ENCODE measurements at regions not wholly inside any gene's neighbourhood (a gene's known extent, or its start where the extent isn't known, plus 50 kb on each side); places are given as distances from the start of the nearest gene placed in this dataset.

GRCh38 chr3:10583798-10584708 is 78.7 kb upstream of the ATP2B2 start:
- DNase-seq (ENCODE audit: low spot score) = no peak

- no peak for DNase-seq (ENCODE audit: low spot score)
These were observed 80.6 kb upstream of the ATP2B2 start for GRCh38 chr3:10585945-10586344.

- peak; percentile 25 for DNase-seq (ENCODE audit: low spot score)
These were observed 89.5 kb upstream of the ATP2B2 start for GRCh38 chr3:10594915-10595314.

GRCh38 chr3:10596746-10597448 is 91.5 kb upstream of the ATP2B2 start:
- DNase-seq (ENCODE audit: low spot score) = no peak

- no peak for DNase-seq (ENCODE audit: low spot score)
These were observed 92.3 kb upstream of the ATP2B2 start for GRCh38 chr3:10597733-10598132.

GRCh38 chr3:10599017-10599416 is 93.6 kb upstream of the ATP2B2 start:
- no peak for DNase-seq (ENCODE audit: low spot score)

- DNase-seq (ENCODE audit: low spot score) = peak; percentile 12
These were observed 94.1 kb upstream of the ATP2B2 start for GRCh38 chr3:10599444-10599843.

GRCh38 chr3:10600296-10600714 is 94.9 kb upstream of the ATP2B2 start:
- no peak for DNase-seq (ENCODE audit: low spot score)

GRCh38 chr3:10600726-10601125 is 95.3 kb upstream of the ATP2B2 start:
- DNase-seq (ENCODE audit: low spot score) = no peak

- no peak for DNase-seq (ENCODE audit: low spot score)
These were observed 95.9 kb upstream of the ATP2B2 start for GRCh38 chr3:10601151-10601856.

- DNase-seq (ENCODE audit: low spot score) = no peak
These were observed 96.5 kb upstream of the ATP2B2 start for GRCh38 chr3:10601857-10602230.

- DNase-seq (ENCODE audit: low spot score) = no peak
These were observed 96.9 kb upstream of the ATP2B2 start for GRCh38 chr3:10602271-10602670.

- no peak for DNase-seq (ENCODE audit: low spot score)
These were observed 97.7 kb upstream of the ATP2B2 start for GRCh38 chr3:10602769-10603768.

GRCh38 chr3:10609134-10609533 is 103.7 kb upstream of the ATP2B2 start:
- no peak for DNase-seq (ENCODE audit: low spot score)

GRCh38 chr3:10614168-10614567 is 108.8 kb upstream of the ATP2B2 start:
- DNase-seq (ENCODE audit: low spot score) = no peak

- no peak for DNase-seq (ENCODE audit: low spot score)
These were observed 110.3 kb upstream of the ATP2B2 start for GRCh38 chr3:10615715-10616114.

- DNase-seq (ENCODE audit: low spot score) = no peak
These were observed 110.9 kb upstream of the ATP2B2 start for GRCh38 chr3:10616321-10616720.

GRCh38 chr3:10619989-10620832 is 114.8 kb upstream of the ATP2B2 start:
- DNase-seq (ENCODE audit: low spot score) = no peak

GRCh38 chr3:10620833-10621082 is 115.4 kb upstream of the ATP2B2 start:
- no peak for DNase-seq (ENCODE audit: low spot score)

GRCh38 chr3:10623578-10624275 is 118.3 kb upstream of the ATP2B2 start:
- DNase-seq (ENCODE audit: low spot score) = no peak
